Neutrophil (primary cell): ENCODE measurements at regions not wholly inside any gene's neighbourhood (a gene's known extent, or its start where the extent isn't known, plus 50 kb on each side); places are given as distances from the start of the nearest gene placed in this dataset.

Experiments used
- H3K27ac ChIP-seq: fragments of 200-600 bp; sonication (generic); 2 replicates; pipeline ENCODE4 v1.5.1; 2016; ENCODE audit warnings: mild to moderate bottlenecking, moderate library complexity
- H3K27me3 ChIP-seq: fragments of 200-600 bp; sonication (generic); 2 replicates; pipeline ENCODE4 v1.6.0; 2016; ENCODE audit warnings: mild to moderate bottlenecking
- H3K36me3 ChIP-seq: fragments of 200-600 bp; sonication (generic); 2 replicates; pipeline ENCODE4 v1.5.1; 2017
- H3K4me1 ChIP-seq, 2 experiments: fragments of 200-600 bp in 1 of 2; sonication (generic) in 1 of 2; 1 replicate in 1 of 2; 2 replicates in 1 of 2; pipeline versions ENCODE4 v1.5.1 to v1.6.1; 2013 to 2016; ENCODE audit warnings: low read depth in 1 of 2, low read length in 1 of 2, mild to moderate bottlenecking in 1 of 2, moderate library complexity in 1 of 2; ENCODE audit not compliant: control insufficient read depth in 1 of 2, insufficient read depth in 1 of 2
- H3K4me3 ChIP-seq, 2 experiments: fragments of 200-600 bp in 1 of 2; sonication (generic) in 1 of 2; 1 replicate in 1 of 2; 2 replicates in 1 of 2; pipeline ENCODE4 v1.5.1; 2013 to 2016; ENCODE audit warnings: low read depth in 1 of 2, low read length in 1 of 2, mild to moderate bottlenecking in 1 of 2, moderate library complexity in 1 of 2
- H3K9me3 ChIP-seq: fragments of 200-600 bp; sonication (generic); 2 replicates; pipeline ENCODE4 v1.5.1; 2016
- TF ChIP-seq, protein P1 (sequence below): fragments of 200-600 bp; sonication (generic); IDR thresholded peaks from 2 replicates; pipeline ENCODE4 v1.5.1; 2016; ENCODE audit warnings: antibody characterized with exemption

DNA sequence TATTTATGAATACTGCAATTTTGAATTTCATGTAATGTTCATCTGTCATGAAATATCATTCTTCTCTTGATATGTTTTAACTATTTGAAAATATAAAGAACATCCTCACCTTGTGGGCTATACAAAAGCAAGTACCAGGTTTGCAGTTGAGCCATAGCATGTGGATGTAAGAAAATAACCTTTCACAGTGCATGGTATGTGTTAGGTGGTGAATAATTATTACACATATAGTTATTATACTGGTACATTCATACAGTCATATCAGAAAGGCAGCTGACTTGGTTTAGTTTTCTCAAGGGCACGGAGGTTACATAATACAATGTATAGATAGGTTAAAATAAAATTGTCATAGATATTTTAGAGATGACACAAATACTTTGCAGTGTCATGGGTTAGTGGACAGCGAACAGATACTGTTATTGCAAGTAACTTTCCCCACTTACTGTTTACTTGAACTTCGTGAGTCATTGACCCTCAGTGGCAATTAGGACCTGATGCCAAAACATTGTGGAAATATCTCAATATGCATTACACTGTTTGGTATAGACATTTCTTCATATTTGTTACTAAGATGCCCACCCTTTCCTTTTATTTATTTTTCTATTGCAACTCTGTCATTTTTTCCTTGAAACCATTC is 445.4 kb upstream of the GOT2 start:
- Histone ChIP-seq H3K27me3 (no peaks in the 10 kb centered on the region), H3K4me1 (no peaks in the 10 kb centered on the region), H3K9me3 (no peaks in the 10 kb centered on the region), H3K36me3 (no peaks in the 10 kb centered on the region), H3K4me3 (no peak overlapping the region), H3K27ac (no peak overlapping the region)
- TF ChIP-seq, protein P1, sequence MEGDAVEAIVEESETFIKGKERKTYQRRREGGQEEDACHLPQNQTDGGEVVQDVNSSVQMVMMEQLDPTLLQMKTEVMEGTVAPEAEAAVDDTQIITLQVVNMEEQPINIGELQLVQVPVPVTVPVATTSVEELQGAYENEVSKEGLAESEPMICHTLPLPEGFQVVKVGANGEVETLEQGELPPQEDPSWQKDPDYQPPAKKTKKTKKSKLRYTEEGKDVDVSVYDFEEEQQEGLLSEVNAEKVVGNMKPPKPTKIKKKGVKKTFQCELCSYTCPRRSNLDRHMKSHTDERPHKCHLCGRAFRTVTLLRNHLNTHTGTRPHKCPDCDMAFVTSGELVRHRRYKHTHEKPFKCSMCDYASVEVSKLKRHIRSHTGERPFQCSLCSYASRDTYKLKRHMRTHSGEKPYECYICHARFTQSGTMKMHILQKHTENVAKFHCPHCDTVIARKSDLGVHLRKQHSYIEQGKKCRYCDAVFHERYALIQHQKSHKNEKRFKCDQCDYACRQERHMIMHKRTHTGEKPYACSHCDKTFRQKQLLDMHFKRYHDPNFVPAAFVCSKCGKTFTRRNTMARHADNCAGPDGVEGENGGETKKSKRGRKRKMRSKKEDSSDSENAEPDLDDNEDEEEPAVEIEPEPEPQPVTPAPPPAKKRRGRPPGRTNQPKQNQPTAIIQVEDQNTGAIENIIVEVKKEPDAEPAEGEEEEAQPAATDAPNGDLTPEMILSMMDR: no peak

DNA sequence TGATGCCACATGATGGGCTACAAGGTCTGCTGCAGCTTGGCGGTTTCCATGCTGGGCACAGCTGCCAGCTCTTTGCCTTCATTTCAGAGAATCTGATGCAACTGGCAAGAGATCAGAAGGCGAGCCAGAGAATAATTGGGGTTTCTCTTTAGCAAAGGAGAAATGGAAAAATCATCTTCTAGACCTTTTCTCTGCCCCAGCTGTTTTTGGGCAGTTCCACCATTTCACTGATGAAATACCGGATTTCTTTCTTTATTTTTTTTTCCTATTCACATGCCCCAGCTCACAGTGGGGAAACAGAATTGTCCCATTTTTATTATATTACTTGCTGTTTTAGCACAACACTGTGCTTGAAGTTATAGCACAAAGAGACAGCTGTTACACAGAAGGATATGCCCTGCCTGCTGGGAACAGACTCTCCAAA is 439.3 kb upstream of the GOT2 start:
- no peaks in the 10 kb centered on the region for H3K27me3 ChIP-seq
- H3K4me1 ChIP-seq: no peaks in the 10 kb centered on the region
- no peaks in the 10 kb centered on the region for H3K36me3 ChIP-seq
- no peak overlapping the region for H3K4me3 ChIP-seq
- TF ChIP-seq, protein P1: no peak
- no peaks in the 10 kb centered on the region for H3K9me3 ChIP-seq
- no peak overlapping the region for H3K27ac ChIP-seq

DNA sequence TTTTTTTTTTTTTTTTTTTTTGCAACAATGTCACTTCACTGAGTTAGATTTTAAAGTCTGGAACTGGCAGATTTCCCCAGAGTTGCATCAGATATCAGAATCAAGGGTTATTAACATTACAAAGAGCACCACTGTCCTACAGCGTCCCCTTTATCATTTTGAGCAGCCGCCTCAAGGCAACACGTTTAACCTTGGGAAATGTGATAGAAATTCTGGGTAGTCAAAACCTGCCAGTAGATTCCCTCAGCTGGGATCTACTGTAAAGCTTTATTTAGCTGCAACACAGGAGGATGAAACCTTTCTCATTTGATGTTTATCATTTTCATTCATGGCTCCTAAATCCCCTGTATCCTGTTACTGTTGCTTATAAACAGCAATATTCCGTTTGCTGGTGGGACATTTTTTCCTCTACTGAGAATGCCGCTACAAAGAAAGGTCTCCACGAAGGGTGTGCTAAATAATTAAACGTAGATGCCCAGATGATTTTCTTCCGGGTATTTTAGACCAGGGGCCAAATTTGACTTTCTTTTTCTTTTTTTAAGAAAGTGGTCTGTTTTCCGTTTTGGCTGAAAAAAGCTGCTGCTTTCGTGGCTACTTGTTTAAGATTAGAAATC is 436.1 kb upstream of the GOT2 start:
- H3K4me1 ChIP-seq: no peaks in the 10 kb centered on the region
- no peaks in the 10 kb centered on the region for H3K36me3 ChIP-seq
- TF ChIP-seq, protein P1: no peak
- no peak overlapping the region for H3K27ac ChIP-seq
- H3K4me3 ChIP-seq: no peak overlapping the region
- H3K27me3 ChIP-seq: no peaks in the 10 kb centered on the region
- H3K9me3 ChIP-seq: no peaks in the 10 kb centered on the region

DNA sequence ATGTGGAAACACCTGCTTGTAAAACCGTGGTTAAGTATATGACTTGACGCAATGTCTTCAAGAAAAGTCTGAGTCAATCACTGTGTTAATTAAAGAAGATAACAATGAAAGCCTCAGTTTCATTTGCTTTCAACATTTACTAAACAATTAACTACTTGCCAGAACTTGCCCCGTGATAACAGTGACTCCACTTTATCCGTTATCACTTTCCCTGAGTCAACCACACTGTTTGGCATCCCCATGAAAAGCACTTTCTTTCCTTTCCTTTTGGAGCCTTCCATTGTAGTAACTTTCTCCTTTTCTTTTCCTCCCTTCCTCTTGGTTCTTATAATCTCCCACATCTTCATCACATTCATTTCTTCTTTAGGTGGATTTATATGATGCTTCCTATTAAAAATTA is 435.1 kb upstream of the GOT2 start:
- Histone ChIP-seq H3K9me3 (no peaks in the 10 kb centered on the region), H3K4me1 (no peaks in the 10 kb centered on the region), H3K4me3 (no peak overlapping the region), H3K27ac (no peak overlapping the region), H3K36me3 (no peaks in the 10 kb centered on the region), H3K27me3 (no peaks in the 10 kb centered on the region)
- TF ChIP-seq, protein P1: no peak

DNA sequence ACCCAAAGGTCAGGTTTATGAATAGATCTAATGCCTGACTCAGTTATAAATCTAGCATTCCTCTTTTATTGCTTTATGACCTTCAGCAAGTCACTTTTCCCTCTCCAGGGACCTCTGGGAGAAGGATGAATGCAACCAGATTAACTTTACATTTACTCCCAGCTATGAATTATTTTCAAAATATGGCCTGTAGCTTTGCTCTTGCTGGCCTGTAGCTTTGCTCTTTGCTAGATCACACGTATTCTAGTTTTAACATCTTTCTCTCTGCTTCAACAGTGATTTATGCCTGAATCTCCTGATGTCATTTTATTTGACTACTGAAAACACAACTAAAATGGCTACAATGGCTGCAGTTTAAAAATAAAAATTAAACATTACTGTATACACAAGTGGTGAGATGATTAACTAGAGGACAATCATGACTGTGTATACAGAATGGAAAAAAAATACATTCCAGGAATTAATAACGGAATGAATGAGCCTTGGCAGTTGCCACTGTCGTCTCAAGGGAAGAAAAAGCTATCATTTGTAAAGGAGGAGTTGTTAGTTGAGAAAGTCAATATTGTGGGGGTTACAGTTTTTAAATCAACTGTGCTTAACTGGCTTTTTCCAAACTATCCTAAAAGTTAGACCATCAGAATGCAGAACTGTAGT is 434.5 kb upstream of the GOT2 start:
- no peaks in the 10 kb centered on the region for H3K27me3 ChIP-seq
- no peak overlapping the region for H3K4me3 ChIP-seq
- no peaks in the 10 kb centered on the region for H3K9me3 ChIP-seq
- no peaks in the 10 kb centered on the region for H3K4me1 ChIP-seq
- TF ChIP-seq, protein P1: no peak
- no peak overlapping the region for H3K27ac ChIP-seq
- no peaks in the 10 kb centered on the region for H3K36me3 ChIP-seq
